Skeletal muscle tissue (tissue), 3 donors: ENCODE measurements at regions not wholly inside any gene's neighbourhood (a gene's known extent, or its start where the extent isn't known, plus 50 kb on each side); places are given as distances from the start of the nearest gene placed in this dataset.
"Not testable (repeated sequence)": the region's sequence is repeated elsewhere in the genome, so short reads cannot be mapped to it uniquely, and the experiment has no call there.

Experiments
- H3K27ac ChIP-seq: one replicate; pipeline ENCODE4 v1.7.0; 2013; ENCODE audit warnings: mild to moderate bottlenecking, low read depth, low read length, inconsistent platforms
- H3K27me3 ChIP-seq, 3 donors: one replicate each; pipeline ENCODE4 v1.7.0; 2013; ENCODE audit warnings: low read length in 3 of 3; ENCODE audit not compliant: control insufficient read depth in 3 of 3, insufficient read depth in 3 of 3
- H3K36me3 ChIP-seq, 3 donors: one replicate each; pipeline ENCODE4 v1.7.0; 2013; ENCODE audit warnings: low read length in 3 of 3; ENCODE audit not compliant: control insufficient read depth in 3 of 3, insufficient read depth in 3 of 3
- H3K4me1 ChIP-seq, 3 donors: one replicate each; pipeline ENCODE4 v1.7.0; 2013; ENCODE audit warnings: low read length in 3 of 3, mild to moderate bottlenecking in 3 of 3; ENCODE audit not compliant: control insufficient read depth in 3 of 3, insufficient read depth in 3 of 3
- H3K4me3 ChIP-seq, 3 donors: one replicate each; pipeline ENCODE4 v1.7.0; 2013; ENCODE audit warnings: low read length in 3 of 3
- H3K9ac ChIP-seq, 3 donors: one replicate each; pipeline ENCODE4 v1.7.0; 2013; ENCODE audit warnings: low read length in 3 of 3, mild to moderate bottlenecking in 3 of 3, moderate library complexity in 2 of 3, low read depth in 1 of 3
- H3K9me3 ChIP-seq, 3 donors: one replicate each; pipeline ENCODE4 v1.7.0; 2013; ENCODE audit warnings: low read length in 3 of 3; ENCODE audit not compliant: control insufficient read depth in 3 of 3
- donor health status: Osteomylitis.

DNA sequence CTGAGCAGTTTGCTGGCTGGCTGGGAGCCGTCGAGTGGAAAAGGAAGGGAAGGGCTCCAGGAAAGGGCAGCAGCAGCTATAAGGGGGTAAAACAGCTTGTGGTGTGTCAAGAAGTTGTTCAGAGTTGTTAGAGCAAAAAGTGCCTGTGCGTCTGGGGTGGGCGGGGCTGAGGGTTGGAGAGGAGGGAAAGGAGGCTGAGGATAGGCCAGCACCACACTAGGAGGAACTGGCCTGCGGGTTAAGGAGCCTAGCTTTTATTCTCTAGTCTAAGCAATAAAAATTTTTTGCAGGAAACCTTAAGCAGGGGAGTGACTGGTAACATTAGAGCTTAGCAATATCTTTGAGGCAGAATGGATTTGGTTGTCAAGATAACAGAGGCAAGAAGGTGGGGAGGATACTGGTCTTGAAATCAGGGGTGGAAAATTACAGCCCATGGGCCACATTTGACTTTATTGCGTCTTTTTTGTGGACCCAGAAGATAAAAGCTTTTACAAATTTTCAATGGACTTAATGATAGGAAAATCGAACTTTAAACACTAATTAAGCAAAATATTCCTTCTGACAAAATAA lies 134.5 kb upstream of the AADACL2 start:
- Histone ChIP-seq H3K27me3 (no peaks in the 10 kb centered on the region), H3K27ac (no peak overlapping the region), H3K9me3 (no peaks in the 10 kb centered on the region)

DNA sequence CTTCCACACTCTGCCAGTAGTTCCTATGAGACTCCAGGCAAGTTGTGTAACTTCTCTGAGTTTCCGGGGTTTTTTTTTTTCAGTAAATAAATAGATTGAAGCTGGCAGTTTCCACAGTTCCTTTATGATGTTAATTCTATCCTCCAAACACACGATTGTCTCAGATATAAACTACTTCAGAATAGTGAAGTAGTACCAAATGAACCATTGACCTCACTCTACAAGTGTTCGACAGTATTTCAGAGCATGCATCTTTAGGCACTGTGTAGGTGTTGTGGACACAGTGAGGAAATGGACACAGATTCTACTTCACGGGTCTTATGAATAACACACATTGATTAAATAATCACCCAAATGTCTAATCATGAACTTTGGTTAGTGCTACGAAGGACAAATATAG lies 136.1 kb upstream of the IGSF10 start:
- no peak overlapping the region for H3K27ac ChIP-seq
- H3K4me3 ChIP-seq: no peak overlapping the region
- H3K36me3 ChIP-seq: no peaks in the 10 kb centered on the region
- H3K27me3 ChIP-seq: no peaks in the 10 kb centered on the region
- H3K9me3 ChIP-seq: no peaks in the 10 kb centered on the region
- H3K9ac ChIP-seq: no peak overlapping the region
- no peaks in the 10 kb centered on the region for H3K4me1 ChIP-seq

More for the DNA sequence above, 134.5 kb upstream of the AADACL2 start:
- no peaks in the 10 kb centered on the region for H3K4me1 ChIP-seq
- H3K36me3 ChIP-seq: no peaks in the 10 kb centered on the region
- no peak overlapping the region for H3K4me3 ChIP-seq
- no peak overlapping the region for H3K9ac ChIP-seq

DNA sequence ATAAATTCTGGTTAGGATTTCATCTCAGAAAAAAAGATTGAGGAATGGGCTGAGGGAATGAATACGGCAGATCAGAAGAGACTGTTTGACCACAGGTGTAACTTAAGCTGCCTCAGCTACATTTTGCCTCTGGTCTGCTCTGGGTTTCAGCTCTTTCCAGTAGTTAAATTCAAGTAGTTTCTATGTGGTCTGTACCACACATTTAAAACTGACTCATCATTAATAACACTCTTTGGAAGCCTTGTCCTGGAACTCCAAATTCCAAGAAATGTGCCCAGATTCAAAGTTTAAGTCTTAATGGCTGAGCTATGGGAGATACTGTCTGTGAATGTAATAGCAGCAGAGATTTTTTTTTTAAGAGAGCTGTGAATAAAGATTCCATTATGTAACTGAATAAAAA lies 133.1 kb upstream of the IGSF10 start:
- Histone ChIP-seq H3K9ac (no peak overlapping the region), H3K9me3 (no peaks in the 10 kb centered on the region), H3K27ac (no peak overlapping the region), H3K4me3 (no peak overlapping the region), H3K4me1 (no peaks in the 10 kb centered on the region), H3K27me3 (no peaks in the 10 kb centered on the region), H3K36me3 (no peaks in the 10 kb centered on the region)

DNA sequence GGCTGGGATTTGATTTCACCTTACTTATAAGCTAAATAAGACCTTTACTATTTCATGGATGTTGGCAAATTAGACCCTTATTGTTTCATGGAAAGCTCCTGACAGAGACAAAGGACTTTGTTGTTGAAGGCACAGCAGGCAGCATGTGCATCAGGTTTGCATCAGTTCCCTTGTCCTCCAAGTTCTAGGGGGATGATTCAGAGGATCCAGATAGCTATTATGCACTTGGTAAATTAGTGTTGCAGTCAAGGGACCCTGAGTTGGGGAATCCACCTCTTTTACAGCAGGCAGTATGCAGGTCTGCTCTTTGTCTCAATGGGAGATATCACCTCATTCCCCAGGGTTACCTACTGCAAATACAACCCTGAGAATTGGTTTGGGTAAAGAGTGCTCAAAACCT lies 131.4 kb upstream of the IGSF10 start:
- Histone ChIP-seq H3K27me3 (no peaks in the 10 kb centered on the region), H3K9me3 (no peaks in the 10 kb centered on the region), H3K27ac (no peak overlapping the region), H3K4me3 (no peak overlapping the region), H3K4me1 (no peaks in the 10 kb centered on the region), H3K9ac (no peak overlapping the region), H3K36me3 (no peaks in the 10 kb centered on the region)

DNA sequence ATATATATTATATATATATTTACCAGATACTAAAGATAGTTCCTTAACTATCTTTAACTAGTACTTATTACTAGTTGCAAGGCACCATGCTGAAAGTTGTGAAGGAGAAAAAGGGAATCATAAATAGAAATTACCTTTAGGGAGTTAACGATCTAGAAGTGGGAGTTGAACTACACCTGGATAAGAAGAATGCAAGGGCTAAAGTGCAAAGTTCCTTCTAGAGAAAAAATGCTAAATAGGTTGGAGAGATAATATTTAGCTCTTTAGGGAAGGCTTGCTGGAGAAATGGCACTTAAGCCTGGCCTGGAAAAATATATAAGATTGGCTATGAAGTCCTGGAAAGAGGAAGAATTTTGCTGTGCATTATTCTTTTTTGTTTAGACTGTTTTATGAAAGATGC lies 130.6 kb upstream of the IGSF10 start:
- no peaks in the 10 kb centered on the region for H3K4me1 ChIP-seq
- H3K9me3 ChIP-seq: no peaks in the 10 kb centered on the region
- H3K36me3 ChIP-seq: no peaks in the 10 kb centered on the region
- no peak overlapping the region for H3K27ac ChIP-seq
- H3K9ac ChIP-seq: no peak overlapping the region
- H3K4me3 ChIP-seq: no peak overlapping the region
- H3K27me3 ChIP-seq: no peaks in the 10 kb centered on the region

DNA sequence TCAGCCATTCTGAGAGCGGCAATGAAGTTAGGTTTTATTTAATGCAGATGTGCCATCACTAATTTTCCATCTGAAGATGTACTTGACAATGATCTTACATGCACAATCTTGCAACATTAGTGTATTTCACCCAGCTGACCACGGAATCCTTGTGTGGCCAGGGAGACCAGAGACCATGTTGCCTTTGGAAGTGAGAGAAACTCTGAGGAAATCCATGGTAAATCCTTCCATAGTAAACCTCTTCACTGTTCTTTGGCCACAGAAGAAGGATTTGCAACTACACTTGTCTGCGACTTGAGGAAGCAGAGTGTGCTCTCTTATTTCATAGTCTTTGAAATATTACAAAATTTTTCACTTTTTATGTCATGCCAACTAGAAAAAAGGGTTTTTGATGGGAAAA lies 128.4 kb upstream of the IGSF10 start:
- Histone ChIP-seq H3K36me3 (no peaks in the 10 kb centered on the region), H3K9me3 (no peaks in the 10 kb centered on the region), H3K4me1 (no peaks in the 10 kb centered on the region), H3K4me3 (no peak overlapping the region), H3K27me3 (no peaks in the 10 kb centered on the region), H3K9ac (no peak overlapping the region), H3K27ac (no peak overlapping the region)

DNA sequence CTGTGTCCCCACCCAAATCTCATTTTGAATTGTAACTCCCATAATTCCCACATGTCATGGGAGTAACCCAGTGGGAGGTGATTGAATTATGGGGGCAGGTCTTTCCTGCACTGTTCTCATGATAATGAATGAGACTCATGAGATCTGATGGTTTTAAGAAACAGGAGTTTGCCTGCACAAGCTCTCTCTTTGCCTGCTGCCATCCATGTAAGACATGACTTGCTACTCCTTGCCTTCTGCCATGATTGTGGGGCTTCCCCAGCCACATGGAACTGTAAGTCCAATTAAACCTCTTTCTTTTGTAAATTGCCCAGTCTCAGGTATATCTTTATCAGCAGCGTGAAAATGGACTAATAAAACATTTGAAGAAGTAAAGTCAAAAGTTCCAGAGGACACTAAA lies 126.8 kb upstream of the IGSF10 start:
- H3K4me1 ChIP-seq, H3K4me3 ChIP-seq, H3K27ac ChIP-seq, H3K36me3 ChIP-seq, H3K9me3 ChIP-seq, H3K27me3 ChIP-seq, H3K9ac ChIP-seq: not testable (repeated sequence)

DNA sequence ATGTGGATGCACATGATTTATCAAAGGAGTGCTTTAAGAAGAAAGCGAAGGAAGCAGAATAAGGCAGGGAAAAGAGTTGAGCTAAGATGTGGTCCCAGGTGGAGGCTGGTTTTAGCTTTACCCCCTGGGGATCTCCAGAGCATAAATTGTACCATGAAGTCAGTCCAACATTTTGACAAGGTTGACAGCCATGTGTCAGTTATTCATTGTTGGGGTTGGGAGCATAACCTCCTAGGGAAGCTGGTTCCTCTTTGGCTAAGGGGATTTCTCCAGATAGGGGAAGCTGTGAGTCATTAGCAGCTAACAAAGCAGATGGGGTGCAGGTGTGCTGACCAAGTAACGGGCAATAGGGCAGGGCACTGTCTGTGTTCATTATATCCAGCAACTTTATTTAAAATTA lies 123.7 kb upstream of the IGSF10 start:
- Histone ChIP-seq H3K27ac (no peak overlapping the region), H3K9ac (no peak overlapping the region), H3K36me3 (no peaks in the 10 kb centered on the region), H3K9me3 (no peaks in the 10 kb centered on the region), H3K4me3 (no peak overlapping the region), H3K27me3 (no peaks in the 10 kb centered on the region), H3K4me1 (no peaks in the 10 kb centered on the region)

DNA sequence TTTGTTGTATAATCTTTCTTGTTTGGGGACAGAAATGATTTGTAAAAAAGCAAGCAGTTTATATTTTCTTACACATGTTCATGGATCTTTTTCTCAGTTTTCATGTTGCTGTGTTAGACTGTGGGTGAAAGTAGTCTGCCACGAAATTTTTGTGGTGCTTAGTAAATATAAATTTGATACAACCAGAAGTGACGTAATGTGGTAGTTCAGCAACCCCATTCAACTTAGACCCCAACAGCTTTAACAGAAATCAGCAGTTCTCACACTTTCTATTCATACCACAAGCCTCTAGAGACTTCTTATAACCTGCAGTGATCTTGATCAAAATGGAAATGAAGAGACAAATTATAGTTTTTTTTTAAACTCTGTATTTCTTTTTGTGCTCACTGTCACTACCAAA lies 120.2 kb upstream of the IGSF10 start:
- Histone ChIP-seq H3K9ac (no peak overlapping the region), H3K4me3 (no peak overlapping the region), H3K27me3 (no peaks in the 10 kb centered on the region), H3K4me1 (no peaks in the 10 kb centered on the region), H3K27ac (no peak overlapping the region), H3K36me3 (no peaks in the 10 kb centered on the region), H3K9me3 (no peaks in the 10 kb centered on the region)

DNA sequence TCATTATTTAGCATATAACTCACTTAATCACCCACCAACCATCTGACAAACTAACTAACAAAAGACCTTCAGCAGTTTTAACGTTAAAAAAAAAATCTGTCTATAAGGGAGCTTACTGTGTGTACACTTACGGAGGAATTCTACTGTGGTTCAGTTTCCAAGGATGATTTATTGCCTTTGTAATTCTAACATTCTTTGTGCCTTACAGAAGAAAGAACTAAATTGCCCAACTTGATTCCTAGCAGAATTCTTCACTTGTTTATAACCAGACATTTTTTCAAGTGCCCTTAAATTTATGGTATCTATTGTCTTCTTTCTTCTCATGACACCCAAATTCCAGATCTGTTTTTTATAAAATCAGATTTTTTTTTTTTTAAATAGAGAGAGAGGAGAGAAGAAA lies 119.7 kb upstream of the IGSF10 start:
- Histone ChIP-seq H3K27ac (no peak overlapping the region), H3K36me3 (no peaks in the 10 kb centered on the region), H3K4me3 (no peak overlapping the region), H3K4me1 (no peaks in the 10 kb centered on the region), H3K9ac (no peak overlapping the region), H3K27me3 (no peaks in the 10 kb centered on the region), H3K9me3 (no peaks in the 10 kb centered on the region)
